Prostate gland (tissue), 2 donors: ENCODE measurements at regions not wholly inside any gene's neighbourhood (a gene's known extent, or its start where the extent isn't known, plus 50 kb on each side); places are given as distances from the start of the nearest gene placed in this dataset.

Source experiments
- DNase-seq: peaks from one replicate; pipeline ENCODE4 v3.0.0-alpha.2; 2019; ENCODE audit warnings: low spot score
- H3K27ac ChIP-seq, 2 donors: fragments of 200-600 bp; sonication (generic); 2 replicates each; pipeline ENCODE4 v1.5.1; 2017 to 2019
- H3K27me3 ChIP-seq: fragments of 200-600 bp; sonication (generic); replicated peaks from 2 replicates; pipeline ENCODE4 v1.5.1; 2019; ENCODE audit not compliant: insufficient read depth
- H3K36me3 ChIP-seq, 2 donors: fragments of 200-600 bp; sonication (generic); 1 replicate in 1 of 2; 2 replicates in 1 of 2; pipeline versions ENCODE4 v1.5.1 to v1.8.1; 2017 to 2019
- H3K4me1 ChIP-seq: fragments of 200-600 bp; sonication (generic); replicated peaks from 2 replicates; pipeline ENCODE4 v1.5.1; 2019
- H3K4me3 ChIP-seq, 2 donors: fragments of 200-600 bp; sonication (generic); 2 replicates each; pipeline ENCODE4 v1.5.1; 2017 to 2019
- H3K9me3 ChIP-seq: fragments of 200-600 bp; sonication (generic); 2 replicates; pipeline ENCODE4 v1.5.1; 2017
- CTCF ChIP-seq, 4 experiments: fragments of 200-600 bp in 2 of 4; fragments of 450-650 bp in 2 of 4; sonication (generic) in 2 of 4; IDR thresholded peaks; 1 replicate in 3 of 4; 2 replicates in 1 of 4; pipeline ENCODE4 v1.5.1; 2016 to 2019; ENCODE audit warnings: antibody characterized with exemption in 4 of 4, mild to moderate bottlenecking in 2 of 4, moderate library complexity in 2 of 4
- POLR2A ChIP-seq: fragments of 450-650 bp; IDR thresholded peaks from one replicate; pipeline ENCODE4 v1.6.1; 2016; ENCODE audit warnings: antibody characterized with exemption, mild to moderate bottlenecking
- POLR2AphosphoS5 ChIP-seq: sonication (generic); formaldehyde crosslinking; IDR thresholded peaks from one replicate; pipeline ENCODE4 v1.6.1; 2017; ENCODE audit warnings: antibody characterized with exemption
- WGBS: methylation state at CpG from one replicate; pipeline ENCODE4 v1.1.5; 2018; 5-methylcytosine and 5-hydroxymethylcytosine counted together
- intact Hi-C: fragments of 100-400 bp; cut with DNase I; formaldehyde crosslinking; loops from one replicate; pipeline ENCODE4 v1.14.2; 2022

GRCh38 chr5:135669416-135669815, 90.6 kb upstream of the CXCL14 start:
- TF ChIP-seq CTCF (IDR thresholded peaks at IDR 0.05): no peak
- TF ChIP-seq POLR2AphosphoS5: no peak
- TF ChIP-seq POLR2A: no peak
- WGBS: 77% methylated on average over 2 of the region's 2 CpGs
- DNase-seq: no peak
- no peak overlapping the region for H3K27ac ChIP-seq
- no peaks in the 10 kb centered on the region for H3K36me3 ChIP-seq
- H3K4me1 ChIP-seq: no peaks in the 10 kb centered on the region
- no peak overlapping the region for H3K4me3 ChIP-seq
- intact Hi-C loops: no loop called here
- no peaks in the 10 kb centered on the region for H3K9me3 ChIP-seq
- no peaks in the 10 kb centered on the region for H3K27me3 ChIP-seq

- Histone ChIP-seq H3K4me1 (no peaks in the 10 kb centered on the region), H3K4me3 (no peak overlapping the region), H3K36me3 (no peaks in the 10 kb centered on the region), H3K9me3 (no peaks in the 10 kb centered on the region), H3K27me3 (no peaks in the 10 kb centered on the region), H3K27ac (no peak overlapping the region)
- 48% methylated on average over 2 of the region's 2 CpGs for WGBS
- TF ChIP-seq POLR2AphosphoS5 (no peak), CTCF (IDR thresholded peaks at IDR 0.05) (no peak), POLR2A (no peak)
- intact Hi-C loops: no loop called here
- DNase-seq: no peak
Observed at GRCh38 chr5:135667673-135668072, 88.9 kb upstream of the CXCL14 start.

GRCh38 chr5:135667204-135667603, 88.4 kb upstream of the CXCL14 start:
- intact Hi-C loops: no loop called here
- Histone ChIP-seq H3K9me3 (no peaks in the 10 kb centered on the region), H3K27me3 (no peaks in the 10 kb centered on the region), H3K4me1 (no peaks in the 10 kb centered on the region), H3K36me3 (no peaks in the 10 kb centered on the region), H3K4me3 (no peak overlapping the region), H3K27ac (no peak overlapping the region)
- no peak for DNase-seq
- 90% methylated on average over 3 of the region's 3 CpGs for WGBS
- TF ChIP-seq POLR2A (no peak), POLR2AphosphoS5 (no peak), CTCF (IDR thresholded peaks at IDR 0.05) (no peak)

GRCh38 chr5:135662683-135663082, 83.9 kb upstream of the CXCL14 start:
- Histone ChIP-seq H3K27ac (no peak overlapping the region), H3K4me1 (no peaks in the 10 kb centered on the region), H3K36me3 (no peaks in the 10 kb centered on the region), H3K4me3 (no peak overlapping the region), H3K9me3 (no peaks in the 10 kb centered on the region), H3K27me3 (no peaks in the 10 kb centered on the region)
- no peak for DNase-seq
- no peak for TF ChIP-seq CTCF (IDR thresholded peaks at IDR 0.05)
- TF ChIP-seq POLR2AphosphoS5: no peak
- no peak for TF ChIP-seq POLR2A
- 96% methylated on average over 3 of the region's 3 CpGs for WGBS
- intact Hi-C loops: no loop called here

- Histone ChIP-seq H3K4me1 (no peaks in the 10 kb centered on the region), H3K9me3 (no peaks in the 10 kb centered on the region), H3K27ac (no peak overlapping the region), H3K36me3 (no peaks in the 10 kb centered on the region), H3K27me3 (no peaks in the 10 kb centered on the region), H3K4me3 (no peak overlapping the region)
- no peak for TF ChIP-seq POLR2AphosphoS5
- TF ChIP-seq POLR2A: no peak
- TF ChIP-seq CTCF (IDR thresholded peaks at IDR 0.05): no peak
- intact Hi-C loops: no loop called here
- no peak for DNase-seq
- 41% methylated on average over 3 of the region's 3 CpGs for WGBS
Observed at GRCh38 chr5:135662061-135662481, 83.3 kb upstream of the CXCL14 start.
